Skeletal muscle cell (primary cell): ENCODE measurements at regions not wholly inside any gene's neighbourhood (a gene's known extent, or its start where the extent isn't known, plus 50 kb on each side); places are given as distances from the start of the nearest gene placed in this dataset.

ENCODE experiments used
- DNase-seq: peaks from one replicate; pipeline ENCODE4 v3.0.0-alpha.2; 2010; ENCODE audit warnings: low read depth
- H3K4me3 ChIP-seq: 2 replicates; pipeline ENCODE4 v1.5.1; 2011; ENCODE audit warnings: low read depth, mild to moderate bottlenecking, control low read depth, low read length, moderate library complexity

DNA sequence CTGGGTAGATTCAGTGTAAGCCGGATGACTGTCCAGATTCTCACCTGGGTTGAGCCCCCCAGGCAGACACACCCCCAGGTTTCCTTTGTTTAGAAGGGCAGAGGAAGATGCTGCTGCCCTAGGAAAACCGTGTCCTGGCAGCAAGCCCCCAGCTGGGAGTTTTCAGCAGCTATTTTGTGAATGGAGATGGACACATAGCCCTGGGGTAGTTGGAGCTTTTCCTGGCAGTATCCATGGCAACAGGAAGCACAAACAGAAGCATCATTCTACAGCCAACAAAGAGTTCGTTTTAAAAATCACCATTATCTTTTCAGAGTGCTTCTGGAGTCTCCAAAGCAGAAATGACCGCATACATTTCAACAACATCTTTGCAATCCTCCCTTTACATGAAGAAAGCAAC lies 245.5 kb downstream of the BRD1 start:
- no peak overlapping the region for H3K4me3 ChIP-seq
- no peak for DNase-seq

DNA sequence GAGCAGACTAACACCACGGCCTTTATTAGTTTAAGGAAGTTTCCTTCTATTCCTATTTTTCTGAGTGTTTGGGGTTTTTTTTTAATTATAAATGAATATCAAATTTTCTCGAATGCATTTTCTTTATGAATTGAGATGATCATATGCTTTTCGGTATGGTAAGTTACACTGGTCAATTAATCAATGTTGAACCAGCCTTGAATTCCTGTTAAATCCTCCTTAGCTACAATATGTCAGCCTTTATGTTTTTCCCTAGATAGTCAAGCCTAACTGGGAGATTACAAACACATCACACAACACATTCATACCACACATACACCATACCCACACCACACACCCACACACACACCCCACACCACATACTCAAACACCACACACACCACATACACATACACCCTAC lies 247.6 kb downstream of the BRD1 start:
- H3K4me3 ChIP-seq: no peak overlapping the region
- DNase-seq: no peak

DNA sequence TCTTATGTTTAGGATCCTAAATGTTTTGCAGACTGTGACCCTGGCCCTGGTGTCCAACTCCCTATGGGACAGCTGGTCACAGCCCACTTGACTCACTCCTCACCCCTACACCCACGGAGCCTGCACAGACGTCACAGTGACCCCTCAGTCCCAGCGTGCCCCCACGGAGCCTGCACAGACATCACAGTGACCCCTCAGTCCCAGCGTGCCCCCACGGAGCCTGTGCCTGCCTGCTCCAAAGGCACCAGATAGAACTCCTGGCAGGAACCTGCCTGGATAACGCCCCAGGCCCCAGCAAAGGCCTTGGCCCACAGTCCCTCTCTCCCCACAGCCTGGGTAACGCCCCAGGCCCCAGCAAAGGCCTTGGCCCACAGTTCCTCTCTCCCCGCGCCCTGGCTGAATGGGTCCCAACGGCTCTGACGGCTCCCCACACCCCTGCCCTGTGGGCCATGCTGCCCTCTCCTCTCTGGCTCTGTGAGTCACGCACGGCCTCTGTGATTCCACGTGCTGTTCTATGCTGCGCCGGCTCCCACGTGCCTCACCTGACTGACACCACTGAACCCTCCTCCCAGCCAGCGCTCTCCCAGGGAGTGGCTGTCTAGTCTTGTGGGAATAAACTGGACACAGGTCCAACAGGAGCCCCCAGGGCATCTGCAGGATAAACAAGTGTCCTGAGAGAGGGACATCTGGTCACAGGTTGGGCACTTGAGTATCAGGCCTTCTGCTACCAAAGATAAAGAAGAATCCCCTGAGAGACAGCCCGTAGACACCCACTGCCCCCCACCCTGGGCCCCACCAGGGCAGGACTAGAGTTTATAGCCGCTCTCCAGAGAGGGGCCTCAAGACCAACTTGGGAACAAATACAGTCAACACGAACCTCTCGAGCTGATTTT lies 250.3 kb downstream of the BRD1 start:
- no peak overlapping the region for H3K4me3 ChIP-seq
- no peak for DNase-seq

DNA sequence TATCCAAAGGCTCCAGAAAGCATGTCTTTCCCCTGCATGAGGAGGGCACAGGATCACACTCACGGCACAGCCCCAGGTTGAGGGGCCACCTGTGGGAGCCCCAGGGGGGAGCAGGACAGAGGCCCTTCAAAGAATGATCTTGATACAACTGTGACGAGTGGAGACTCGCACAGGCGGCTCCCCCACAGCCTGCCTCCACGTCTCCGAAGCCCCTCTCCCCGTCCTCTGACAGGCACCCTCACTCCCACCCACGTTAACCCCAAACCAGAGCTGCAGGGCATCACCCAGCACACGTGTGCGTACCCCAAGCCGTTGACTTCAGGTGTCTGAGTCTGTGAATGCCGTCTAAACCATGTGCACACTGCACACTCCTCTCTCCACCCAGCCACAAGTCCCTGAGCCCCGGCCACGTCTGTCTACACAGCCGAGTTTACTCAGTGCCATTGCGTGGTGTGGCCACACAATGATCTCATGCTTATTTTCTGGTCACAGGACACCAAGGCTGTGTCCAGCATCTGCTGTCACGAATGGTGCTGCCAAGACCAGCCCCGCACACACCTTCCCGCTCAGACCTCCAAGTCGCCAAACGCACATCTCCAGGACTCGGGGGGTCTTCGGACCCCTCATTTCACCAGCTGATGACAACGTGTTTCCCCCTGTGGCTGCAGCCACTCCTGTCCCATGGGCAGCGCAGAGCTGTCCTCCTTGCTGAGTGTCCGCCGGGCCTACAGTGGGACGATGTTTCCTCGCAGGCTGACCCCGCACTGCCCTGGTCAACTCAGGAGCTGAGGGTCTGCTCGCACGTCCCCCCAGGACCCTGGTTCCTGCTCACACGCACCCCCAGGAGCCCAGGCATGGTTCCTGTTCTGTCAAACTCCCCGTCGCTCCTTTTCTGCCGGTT lies 251.2 kb downstream of the BRD1 start:
- no peak for DNase-seq
- H3K4me3 ChIP-seq: no peak overlapping the region

DNA sequence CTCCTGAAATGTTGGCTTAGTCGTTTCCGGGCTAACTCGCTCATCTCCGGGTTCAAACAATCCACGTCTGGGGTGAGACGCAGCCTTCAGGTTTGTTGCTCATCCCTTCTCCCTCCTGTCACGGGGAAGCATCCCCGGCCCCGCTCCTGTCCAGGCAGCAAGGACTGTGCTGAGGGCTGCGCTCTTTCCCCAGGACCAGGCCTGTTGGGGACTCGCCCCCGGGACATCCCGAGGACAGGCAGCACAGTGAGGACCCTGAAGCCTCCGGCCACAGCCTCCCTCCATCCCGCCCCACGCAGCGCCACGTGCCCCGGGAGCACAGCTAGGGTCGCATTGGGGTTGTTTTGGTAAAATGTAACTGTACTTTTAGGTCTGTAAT lies 252.0 kb downstream of the BRD1 start:
- no peak for DNase-seq
- no peak overlapping the region for H3K4me3 ChIP-seq

DNA sequence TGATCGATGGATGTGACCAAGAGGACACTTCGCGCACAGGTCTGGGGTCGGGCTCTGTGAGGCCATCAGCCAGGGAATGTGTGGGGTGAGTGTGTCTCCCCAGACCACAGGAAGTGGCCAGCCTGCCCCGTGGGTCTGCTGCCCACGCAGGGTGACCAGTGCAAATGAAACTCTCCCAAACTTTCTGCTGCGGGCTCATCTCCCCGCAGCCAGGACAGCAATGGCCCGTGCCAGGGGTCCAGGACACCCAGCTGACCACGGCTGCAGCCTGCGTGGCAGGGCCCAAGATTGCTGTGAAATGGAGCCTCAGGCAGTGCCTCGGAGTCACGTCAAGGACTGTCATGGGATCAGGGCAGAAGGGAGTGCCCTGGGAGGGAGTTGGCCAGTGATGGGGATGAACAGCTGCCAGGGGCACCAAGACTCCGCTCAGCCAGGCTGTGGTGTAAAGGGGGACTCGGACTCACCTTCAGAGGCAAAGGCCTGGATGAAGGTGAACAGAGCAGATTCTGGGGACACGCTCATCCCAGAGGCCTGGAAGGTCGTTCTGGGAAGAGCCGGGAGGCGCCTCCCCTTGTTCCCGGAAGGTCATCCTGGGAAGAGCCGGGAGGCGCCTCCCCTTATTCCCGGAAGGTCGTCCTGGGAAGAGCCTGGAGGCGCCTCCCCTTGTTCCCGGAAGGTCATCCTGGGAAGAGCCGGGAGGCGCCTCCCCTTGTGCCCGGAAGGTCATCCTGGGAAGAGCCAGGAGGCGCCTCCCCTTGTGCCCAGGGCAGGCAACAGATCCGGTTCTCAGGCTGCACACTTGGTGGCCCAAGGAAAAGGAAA lies 252.6 kb downstream of the BRD1 start:
- DNase-seq: no peak
- no peak overlapping the region for H3K4me3 ChIP-seq

DNA sequence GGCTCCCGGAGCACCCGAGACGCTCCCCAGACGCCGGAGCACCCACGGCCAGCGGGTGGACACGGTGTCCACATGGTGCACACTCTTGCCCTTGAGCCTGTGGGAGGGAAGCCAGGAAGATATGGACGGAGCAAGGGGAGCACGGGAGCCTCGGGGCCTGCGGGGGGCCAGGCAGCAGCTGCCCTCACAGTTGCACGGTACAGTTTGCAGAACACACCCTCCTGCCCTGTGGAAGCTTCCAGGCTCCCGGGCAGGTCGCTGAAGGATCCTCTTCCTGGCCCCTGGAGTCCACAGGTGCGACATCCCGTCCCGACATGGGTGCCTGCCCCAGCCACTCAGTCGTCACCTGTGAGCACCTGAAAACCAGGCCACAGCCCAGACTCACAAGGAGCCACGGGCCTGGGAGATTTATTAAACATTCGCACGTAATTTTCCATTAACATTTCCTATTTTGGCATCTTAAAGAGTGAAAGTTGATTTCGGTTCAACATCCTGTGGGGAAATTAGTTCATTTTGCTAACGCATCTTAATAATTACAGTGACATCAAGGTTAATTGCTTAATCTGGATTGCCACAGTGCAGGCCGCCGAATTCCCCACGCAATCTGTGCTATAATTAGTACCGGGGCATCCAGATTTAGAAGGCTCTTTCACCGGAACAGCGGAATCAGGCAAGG lies 253.3 kb downstream of the BRD1 start:
- no peak overlapping the region for H3K4me3 ChIP-seq
- DNase-seq: no peak

DNA sequence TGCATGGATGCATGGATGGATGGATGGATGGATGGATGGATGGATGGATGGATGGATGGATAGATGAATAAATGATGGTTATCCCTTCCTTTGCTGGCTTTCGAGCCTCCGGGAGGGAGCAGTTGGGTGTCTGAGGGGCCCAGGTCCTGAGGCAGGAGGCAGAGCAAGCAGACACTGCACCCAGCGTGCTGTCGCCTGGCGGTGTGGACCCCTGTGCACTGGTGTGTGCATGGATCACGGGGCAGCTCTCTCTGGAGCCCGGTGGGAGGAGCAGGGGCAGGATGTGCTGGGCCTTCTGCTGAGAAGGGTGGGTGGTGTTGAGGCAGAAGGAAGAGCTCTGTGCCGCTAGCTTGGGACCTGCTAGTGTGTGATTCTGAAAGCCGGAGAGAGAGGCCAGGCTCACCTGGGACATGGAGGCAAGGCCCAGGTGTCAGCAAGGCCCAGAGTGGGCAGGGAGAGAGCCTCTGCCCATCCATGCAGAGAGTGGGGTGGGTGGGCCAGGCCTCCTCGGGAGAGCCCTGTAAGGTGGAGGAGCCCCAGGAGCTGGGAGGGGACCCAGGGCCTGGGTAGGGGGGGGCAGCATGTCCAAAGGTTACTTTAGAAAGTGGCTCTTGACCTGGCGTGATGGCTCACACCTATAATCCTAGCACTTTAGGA lies 254.4 kb downstream of the BRD1 start:
- no peak for DNase-seq
- no peak overlapping the region for H3K4me3 ChIP-seq

DNA sequence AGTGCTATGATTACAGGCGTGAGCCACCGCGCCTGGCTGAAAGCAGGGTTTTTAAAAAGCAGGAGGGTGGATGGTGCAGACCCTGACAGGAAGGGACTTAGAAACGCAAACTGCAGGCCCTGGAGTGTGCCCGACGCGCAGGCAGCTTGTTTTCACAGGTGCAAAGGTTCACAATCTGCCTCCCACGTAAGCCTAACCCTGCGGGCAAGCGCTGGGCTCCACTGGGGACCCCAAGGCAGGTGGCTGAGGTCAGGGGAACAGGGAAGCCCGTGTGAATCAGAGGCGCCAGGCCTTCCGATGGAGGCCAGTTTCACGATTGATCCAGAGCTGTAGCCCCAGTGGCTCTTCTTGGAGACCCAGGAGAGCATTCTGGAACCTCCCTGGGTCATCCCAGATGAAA lies 256.3 kb downstream of the BRD1 start:
- DNase-seq: no peak
- no peak overlapping the region for H3K4me3 ChIP-seq

DNA sequence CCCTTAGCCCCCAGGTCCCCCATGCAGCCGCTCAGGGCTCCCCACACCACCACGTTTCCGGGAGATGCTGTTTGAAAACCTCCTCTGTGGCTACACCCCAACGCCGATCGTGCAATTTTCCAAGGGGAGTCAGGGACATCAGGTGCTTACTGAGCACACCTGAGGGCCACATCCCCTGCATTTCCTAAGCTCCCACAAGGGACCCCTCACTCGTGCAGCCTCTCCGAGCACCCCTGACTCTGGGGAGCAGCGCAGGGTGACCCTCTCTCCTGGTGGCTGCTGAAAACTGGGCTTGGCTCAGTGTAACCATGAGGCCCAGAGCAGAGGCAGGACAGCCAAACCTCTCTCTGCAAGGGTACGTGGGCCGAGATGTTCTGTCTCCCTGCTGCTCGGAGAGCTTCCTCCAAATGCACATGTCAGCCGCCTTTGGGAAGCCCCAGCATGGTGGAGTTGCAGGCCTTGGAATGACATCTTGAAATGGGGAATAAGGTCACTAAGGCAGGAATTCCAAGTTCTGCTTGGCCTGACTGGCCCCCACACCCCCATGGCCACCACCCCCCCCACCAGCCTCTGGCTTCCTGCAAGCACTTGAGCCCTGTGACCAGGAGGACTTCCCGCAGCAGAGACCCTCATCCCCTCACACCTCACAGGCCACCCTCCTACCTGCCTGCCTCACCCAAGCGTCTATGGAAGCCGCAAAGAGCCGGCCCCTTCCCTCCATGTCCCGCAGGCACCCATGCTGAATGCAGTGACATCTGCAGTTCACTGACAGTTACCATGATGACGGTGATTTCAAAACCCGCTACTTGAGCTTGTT lies 257.4 kb downstream of the BRD1 start:
- DNase-seq: no peak
- H3K4me3 ChIP-seq: no peak overlapping the region

DNA sequence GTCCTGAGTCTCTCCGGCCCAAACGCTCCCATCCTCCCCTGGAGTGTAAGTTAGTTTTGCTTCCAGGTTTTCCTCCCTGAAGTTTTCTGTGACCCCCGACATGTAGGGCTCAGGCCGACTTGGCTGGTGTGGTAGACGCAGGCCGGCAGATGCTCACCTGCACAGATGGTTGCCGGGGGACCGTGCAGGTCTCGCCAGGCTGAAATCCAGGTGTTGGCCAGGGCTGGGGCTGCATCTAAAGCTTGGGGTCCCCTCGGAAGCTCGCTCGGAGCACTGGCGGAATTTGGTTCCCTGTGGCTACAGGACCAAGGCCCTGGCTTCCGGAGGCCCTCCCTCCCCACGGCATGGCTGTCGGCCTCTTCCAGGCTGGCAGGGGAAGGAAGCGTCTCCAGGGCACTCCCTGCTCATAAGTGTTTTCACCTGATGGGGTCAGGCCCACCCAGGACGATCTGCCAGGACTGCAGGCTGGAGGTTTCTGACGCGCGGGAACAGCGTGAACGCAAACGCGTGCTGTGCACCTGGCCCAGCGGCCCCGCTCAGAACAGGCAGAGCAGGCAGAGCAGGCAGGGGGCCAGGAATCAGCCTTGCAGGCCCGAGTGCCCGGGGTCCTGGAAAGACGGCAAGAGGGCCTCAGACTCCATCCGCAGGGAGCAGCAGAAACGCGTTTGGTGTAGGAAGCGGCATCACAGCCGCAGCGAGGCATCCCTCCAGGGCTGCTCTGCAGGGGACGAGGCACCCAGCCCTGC lies 258.2 kb downstream of the BRD1 start:
- no peak overlapping the region for H3K4me3 ChIP-seq
- DNase-seq: no peak

DNA sequence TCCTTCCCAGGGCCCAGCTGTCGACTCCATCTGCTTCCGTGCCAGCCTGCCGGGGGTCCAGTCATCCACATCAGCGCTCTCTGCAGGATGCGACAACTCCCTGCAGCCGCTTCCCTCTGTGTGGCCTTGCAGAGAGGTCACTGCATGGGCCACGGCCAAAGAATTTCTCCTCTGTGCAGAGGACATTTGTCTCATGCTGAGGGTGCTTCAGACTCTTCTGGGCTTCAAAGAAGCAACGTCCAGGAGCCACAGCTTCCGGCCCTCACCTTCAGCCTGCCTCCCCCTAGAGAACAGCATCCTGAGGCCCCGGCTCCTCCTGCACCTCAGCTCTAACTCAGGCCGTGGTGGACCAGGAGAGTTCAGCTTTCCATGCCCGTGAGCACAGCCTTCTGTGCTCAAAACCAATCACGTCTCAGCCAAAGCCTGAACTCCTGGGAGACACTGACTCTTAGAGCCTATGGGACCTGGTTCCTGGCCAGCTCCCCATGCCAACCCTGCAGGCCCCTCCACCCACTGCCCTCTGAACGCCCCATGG lies 258.9 kb downstream of the BRD1 start:
- H3K4me3 ChIP-seq: no peak overlapping the region
- DNase-seq: no peak

DNA sequence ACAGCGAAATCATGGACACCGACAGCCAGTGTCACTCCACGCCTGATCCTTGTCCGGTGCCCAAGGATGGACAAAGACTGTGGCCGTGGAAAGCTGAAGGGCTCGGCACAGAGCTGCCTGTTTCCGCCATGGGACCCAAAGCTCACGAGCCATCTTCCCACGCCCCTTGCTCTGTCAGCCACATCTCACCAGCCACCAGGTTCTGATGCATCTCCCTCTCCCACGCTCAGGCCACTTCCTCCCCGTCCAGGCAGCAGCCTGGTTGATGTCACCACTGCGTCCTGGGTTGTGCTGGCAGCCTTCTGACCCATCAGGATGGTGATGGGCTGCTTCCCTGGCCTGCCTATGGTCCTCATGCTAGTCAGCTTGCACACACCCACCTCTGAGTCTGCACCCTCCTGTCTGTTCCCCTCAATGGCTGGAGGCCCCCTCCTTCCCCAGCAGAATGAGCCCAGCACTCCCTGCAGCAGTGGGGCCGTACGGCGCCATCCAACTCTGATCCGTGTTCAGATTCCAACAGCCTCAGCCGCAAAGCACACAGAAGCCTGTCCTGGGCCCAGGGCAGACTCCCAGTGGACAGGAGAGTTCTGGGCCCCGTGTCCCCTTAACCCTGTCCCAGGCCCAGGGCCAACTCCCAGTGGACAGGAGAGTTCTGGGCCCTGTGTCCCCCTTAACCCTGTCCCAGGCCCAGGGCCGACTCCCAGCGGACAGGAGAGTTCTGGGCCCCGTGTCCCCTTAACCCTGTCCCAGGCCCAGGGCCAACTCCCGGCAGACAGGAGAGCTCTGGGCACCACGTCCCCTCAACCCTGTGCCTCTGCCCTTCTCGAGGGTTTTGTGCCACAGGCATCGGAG lies 259.5 kb downstream of the BRD1 start:
- H3K4me3 ChIP-seq: no peak overlapping the region
- DNase-seq: no peak

DNA sequence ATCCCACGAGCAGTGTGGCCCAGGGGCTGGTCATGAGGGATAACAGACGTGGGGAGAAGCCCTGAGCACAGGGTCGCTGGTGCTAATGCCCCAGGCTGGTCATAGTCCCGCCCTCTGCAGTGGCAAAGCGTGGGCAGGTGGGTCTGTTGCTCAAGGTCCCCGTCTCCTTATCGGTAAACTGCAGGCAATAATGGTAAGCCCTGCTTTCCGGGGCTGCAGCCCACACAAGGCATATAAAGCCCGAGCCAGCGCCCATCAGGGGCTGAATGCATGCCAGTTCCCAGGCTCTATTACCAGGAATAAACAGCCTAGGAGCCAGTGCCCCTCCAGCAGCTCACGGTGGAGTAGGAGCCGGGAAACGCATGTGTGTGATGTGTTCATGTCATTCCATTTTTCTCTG lies 261.0 kb downstream of the BRD1 start:
- DNase-seq: no peak
- no peak overlapping the region for H3K4me3 ChIP-seq

DNA sequence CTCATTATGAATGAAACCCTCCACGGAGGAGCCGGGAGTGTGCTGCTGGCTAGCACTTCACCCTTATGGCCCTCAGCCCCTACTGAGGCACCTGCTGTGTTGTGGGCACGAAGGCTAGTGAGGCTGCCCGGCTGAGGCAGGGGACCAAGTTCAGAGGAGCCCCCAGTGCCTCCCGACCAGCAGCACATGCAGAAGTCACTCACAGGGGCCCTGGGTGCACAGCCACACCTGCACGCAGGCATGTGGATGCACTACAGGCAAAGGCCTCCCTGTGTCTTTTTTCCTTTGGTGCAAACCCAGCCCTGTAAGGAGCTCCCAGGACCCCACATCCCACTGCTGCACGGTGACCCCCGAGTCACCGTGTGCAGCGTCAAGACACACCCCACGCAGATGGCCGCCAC lies 261.5 kb downstream of the BRD1 start:
- H3K4me3 ChIP-seq: no peak overlapping the region
- no peak for DNase-seq

DNA sequence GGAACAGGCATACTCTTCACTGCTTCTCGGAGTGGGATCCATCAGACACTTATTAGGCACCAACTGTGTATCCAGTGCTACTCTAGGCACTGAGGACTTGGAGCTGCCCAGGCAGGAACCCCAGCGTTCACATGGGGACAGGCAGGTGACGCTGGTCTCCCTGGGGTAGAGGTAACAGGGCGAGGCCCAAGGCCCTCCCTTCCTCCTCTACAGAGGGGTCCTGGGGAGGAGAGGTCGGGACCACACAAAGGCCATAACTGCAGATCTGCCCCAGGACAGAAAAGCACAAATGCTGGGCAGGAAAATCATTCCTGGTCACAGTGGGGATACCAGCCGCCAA lies 262.2 kb downstream of the BRD1 start:
- H3K4me3 ChIP-seq: no peak overlapping the region
- DNase-seq: no peak
